ENCODE measurements at regions not wholly inside any gene's neighbourhood (a gene's known extent, or its start where the extent isn't known, plus 50 kb on each side); places are given as distances from the start of the nearest gene placed in this dataset.
"Not testable (repeated sequence)": the region's sequence is repeated elsewhere in the genome, so short reads cannot be mapped to it uniquely, and the experiment has no call there.

- intact Hi-C loops (cut with DNase I); ATAC-seq (ENCODE audit: poor library complexity); DNase-seq: not testable (repeated sequence)
Observed at GRCh38 chr16:88230967-88231615, 151.7 kb upstream of the ZNF469 start.

- intact Hi-C loops (cut with DNase I); ATAC-seq (ENCODE audit: poor library complexity): not testable (repeated sequence)
Observed at GRCh38 chr16:88231839-88232238, 150.9 kb upstream of the ZNF469 start.

DNA sequence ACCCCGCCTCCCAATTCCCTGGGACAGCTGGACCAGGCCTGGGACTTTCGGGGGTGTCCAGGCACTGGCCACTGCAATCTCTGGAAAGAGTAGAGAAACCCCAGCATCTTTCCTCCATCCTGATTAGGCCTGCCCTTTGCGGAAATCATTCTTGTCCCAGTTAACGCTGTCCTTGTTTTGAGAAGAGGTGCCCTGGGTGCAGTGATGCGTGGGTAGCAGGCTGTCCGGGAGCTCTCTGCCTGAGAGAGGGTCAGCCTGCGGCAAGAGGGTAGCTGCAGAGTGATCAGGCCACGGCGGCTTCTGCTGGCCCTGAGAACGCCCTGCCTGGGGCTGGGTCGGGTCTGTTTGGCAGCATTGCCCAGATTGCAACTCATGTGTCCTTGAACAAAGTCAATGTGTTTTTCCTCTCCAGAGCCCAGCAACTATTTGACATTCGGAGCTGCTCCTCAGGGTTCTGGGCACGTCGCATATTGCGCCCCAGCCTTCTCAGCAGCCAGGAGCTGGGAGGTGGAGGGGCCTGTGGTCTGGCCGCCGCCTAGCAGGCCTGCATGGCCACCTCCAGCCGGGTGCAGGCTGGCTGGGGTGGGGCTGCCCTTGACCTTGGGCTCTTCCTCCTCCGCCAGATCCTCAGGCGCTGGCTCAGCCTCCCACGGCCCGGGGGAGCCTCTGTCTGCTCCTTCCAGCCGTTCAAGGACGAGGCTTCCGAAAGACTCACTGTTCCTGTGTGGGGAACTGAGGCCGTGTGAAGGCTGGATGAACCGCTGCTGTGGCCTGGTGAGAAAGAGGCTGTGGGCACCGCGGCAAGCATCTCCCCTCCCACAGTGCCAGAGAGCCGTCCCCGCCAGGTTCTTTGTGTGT lies 150.1 kb upstream of the ZNF469 start:
- intact Hi-C loops (cut with DNase I); DNase-seq: not testable (repeated sequence)
- ATAC-seq (ENCODE audit: poor library complexity): peak; percentile 3

More at GRCh38 chr16:88231839-88232238, 150.9 kb upstream of the ZNF469 start:
- not testable (repeated sequence) for DNase-seq

DNA sequence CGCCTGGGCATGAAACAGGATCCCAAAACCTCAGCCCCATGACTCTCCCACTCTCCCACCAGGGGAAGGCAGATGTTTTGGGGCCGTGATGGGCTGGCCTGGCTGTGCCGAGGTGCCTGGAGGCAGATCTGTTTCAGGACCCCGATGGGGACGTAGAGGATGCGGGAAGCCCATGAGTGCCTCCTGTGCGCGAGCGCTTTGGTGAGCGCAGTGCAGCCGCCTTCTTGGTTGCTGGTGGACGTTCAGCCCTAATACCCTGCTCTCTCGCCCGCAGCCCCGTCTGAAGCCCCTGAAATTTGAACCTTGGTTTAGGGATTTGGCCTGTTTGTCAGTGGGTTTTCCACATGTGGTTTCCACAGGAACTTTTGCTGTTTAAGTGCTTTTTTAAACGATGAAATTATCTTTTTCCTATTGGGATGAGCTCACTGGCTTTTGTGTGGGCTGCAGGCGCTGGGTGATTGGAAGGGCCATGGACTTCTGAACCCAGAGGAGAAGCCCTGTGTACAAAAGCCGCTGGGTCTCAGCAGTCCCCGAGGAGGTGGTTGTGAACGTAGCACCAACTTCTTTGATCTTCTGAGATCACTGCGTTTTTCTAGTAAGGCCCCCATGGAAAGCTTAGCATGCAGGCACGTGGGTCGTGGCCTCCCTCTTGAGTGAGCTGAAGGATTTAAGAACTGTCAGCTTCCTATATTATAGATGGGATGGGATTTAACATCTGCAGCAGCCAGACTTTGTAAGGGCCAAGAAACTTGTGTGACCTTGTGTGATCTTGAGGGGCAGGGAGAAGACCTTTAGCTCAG lies 148.9 kb upstream of the ZNF469 start:
- intact Hi-C loops (cut with DNase I); DNase-seq; ATAC-seq (ENCODE audit: poor library complexity): not testable (repeated sequence)

- ATAC-seq (ENCODE audit: poor library complexity): peak; percentile 88
- peak; percentile 67 for DNase-seq
- intact Hi-C loops (cut with DNase I): not testable (repeated sequence)
Observed at GRCh38 chr16:88234421-88235271, 148.1 kb upstream of the ZNF469 start.

- ATAC-seq (ENCODE audit: poor library complexity); intact Hi-C loops (cut with DNase I); DNase-seq: not testable (repeated sequence)
Observed at GRCh38 chr16:88235691-88236090, 147.1 kb upstream of the ZNF469 start.

DNA sequence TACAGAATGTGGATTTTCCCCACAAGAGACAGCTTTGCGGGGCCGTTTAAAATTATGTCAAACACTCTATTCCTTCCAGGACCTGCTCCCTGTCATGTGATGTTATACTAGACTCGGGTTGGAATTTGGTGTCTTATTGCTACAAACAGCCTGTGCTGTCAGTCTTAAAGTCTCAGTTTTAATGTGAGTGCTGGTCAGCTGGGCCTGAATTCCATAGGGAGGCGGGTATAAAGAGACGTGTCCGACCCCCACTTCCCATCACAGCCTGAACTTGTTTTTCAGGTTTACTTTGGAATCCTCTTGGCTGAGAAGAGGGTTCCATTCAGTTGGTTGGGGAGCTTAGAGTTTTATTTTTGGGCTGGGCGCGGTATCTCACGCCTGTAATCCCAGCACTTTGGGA lies 146.5 kb upstream of the ZNF469 start:
- intact Hi-C loops (cut with DNase I); DNase-seq; ATAC-seq (ENCODE audit: poor library complexity): not testable (repeated sequence)

GRCh38 chr16:88237314-88237713 lies 145.4 kb upstream of the ZNF469 start:
- intact Hi-C loops (cut with DNase I); DNase-seq; ATAC-seq (ENCODE audit: poor library complexity): not testable (repeated sequence)

DNA sequence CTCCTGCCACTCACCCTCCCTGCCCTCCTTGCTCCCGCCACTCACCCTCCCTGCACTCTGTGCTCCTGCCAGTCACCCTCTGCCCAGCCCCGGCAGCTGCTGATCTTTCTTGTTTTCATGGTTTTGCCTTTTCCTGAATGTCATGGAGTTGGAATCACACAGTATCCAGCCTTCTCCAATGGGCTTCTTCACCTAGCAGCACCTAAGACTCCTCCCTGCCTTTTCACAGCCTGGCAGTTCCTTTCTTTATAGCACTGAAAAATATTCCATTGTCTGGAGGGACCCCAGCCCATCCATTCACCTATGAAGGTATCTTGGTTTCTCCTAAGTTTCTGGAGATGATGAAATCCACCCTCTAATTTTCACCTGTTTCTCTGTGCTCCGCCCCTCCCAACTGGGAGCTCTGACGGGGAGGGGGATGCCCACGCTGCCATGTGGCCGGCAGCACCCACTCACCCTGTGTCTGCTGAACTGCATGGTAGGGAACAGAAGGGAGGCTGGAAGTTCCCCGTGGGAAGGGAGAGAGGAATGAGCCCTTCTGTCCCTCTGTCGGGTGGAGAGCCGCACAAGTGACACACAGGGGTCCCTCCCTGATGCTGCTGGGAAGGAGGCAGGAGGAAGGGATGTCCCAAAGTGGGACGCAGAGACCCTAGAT lies 144.9 kb upstream of the ZNF469 start:
- DNase-seq; ATAC-seq (ENCODE audit: poor library complexity); intact Hi-C loops (cut with DNase I): not testable (repeated sequence)

DNA sequence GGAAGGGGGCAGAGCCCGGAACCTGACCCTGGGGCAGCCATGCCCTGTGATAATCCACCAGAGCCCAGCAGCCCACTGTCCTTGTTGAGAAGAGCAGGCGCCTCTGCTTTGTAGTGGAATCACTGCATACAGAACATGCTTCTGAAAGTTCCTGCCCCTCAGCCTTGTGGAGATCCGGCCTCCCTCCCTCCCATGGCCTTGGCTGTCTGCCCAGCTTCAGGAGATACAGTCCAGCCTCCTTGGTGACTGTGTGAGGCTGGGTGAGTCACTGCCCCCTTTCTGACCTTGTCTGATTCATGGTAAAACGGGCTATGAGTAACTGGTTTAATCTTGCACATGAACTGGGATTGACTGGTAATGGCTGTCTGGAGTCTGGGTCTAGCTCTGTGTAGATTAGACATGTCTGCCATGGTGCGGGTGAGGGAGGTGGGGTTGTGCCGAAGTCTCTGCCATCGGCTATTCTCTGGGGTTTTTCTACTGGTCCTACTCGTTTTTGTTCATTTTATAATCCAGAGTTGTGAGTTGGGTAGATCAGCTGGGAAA lies 144.0 kb upstream of the ZNF469 start:
- DNase-seq: peak; percentile 94

GRCh38 chr16:88240118-88240517 lies 142.6 kb upstream of the ZNF469 start:
- DNase-seq; ATAC-seq (ENCODE audit: poor library complexity); intact Hi-C loops (cut with DNase I): not testable (repeated sequence)

More for the DNA sequence above, 144.0 kb upstream of the ZNF469 start:
- ATAC-seq (ENCODE audit: poor library complexity): peak; percentile 87
- intact Hi-C loops (cut with DNase I): not testable (repeated sequence)

DNA sequence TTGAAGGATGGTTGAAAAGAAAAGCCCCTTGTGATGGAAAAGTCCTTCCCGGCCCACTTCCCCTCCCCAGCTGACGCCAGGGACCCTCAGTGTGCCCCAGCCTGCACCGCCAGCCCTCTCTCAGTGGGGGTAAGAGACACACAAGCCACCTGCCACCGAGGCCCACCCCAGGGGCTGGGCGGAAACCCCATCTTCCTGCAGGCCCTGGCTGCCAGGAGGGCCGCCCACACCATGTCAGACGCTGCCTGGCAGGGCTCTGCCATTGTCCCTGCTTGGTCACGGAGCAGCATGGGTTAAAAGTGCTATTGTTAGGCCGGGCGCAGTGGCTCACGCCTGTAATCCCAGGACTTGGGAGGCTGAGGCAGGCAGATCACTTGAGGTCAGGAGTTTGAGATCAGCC lies 142.0 kb upstream of the ZNF469 start:
- ATAC-seq (ENCODE audit: poor library complexity); intact Hi-C loops (cut with DNase I); DNase-seq: not testable (repeated sequence)

- DNase-seq; intact Hi-C loops (cut with DNase I); ATAC-seq (ENCODE audit: poor library complexity): not testable (repeated sequence)
Observed at GRCh38 chr16:88241404-88242311, 141.1 kb upstream of the ZNF469 start.

- ATAC-seq (ENCODE audit: poor library complexity); DNase-seq; intact Hi-C loops (cut with DNase I): not testable (repeated sequence)
Observed at GRCh38 chr16:88242312-88243295, 140.2 kb upstream of the ZNF469 start.

DNA sequence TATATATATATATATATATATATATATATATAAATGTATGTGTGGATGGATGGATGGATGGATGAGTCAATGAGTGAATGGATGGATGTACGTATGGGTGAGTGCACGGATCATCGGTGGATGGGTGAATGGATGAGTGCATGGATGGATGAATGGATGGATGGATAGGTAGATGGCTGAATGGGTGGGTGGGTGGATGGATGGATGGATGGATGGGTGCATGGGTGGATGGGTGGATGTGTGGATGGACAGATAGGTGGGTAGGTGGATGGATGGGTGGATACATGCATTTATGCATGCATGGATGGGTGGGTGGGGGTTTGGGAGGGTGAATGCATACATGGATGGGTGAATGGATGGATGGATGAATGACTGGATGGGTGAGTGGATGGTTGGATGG lies 138.8 kb upstream of the ZNF469 start:
- DNase-seq; intact Hi-C loops (cut with DNase I); ATAC-seq (ENCODE audit: poor library complexity): not testable (repeated sequence)
